ENCODE measurements at regions not wholly inside any gene's neighbourhood (a gene's known extent, or its start where the extent isn't known, plus 50 kb on each side); places are given as distances from the start of the nearest gene placed in this dataset.

DNA sequence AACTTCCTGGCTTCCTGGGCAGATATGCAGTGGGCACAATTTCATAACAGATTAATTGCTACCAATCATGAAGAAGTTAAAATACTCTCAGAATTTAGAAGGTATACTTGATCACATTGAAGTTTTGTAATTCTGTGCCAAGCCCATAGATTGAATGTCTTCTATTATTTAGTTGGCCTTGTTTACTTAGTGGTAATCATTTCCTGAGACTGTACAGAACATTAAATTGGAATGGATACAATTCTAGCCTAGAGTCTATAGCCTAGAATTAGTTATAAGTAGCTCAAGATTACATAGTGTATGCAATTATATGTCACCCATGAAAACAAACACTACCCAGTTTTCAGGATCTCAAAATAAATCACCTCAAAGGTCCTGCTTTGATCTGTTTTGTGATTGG is 615.8 kb downstream of the XIRP2 start:
- ATAC-seq = no peak
- TF ChIP-seq TOX (CRISPR knock-in tag; IDR thresholded peaks at IDR 0.05; ENCODE audit: borderline replicate concordance) = no peak
- TF ChIP-seq PPARA (CRISPR knock-in tag; IDR thresholded peaks at IDR 0.05; ENCODE audit: borderline replicate concordance) = no peak

- ATAC-seq = no peak
- TF ChIP-seq ZNF565 (CRISPR knock-in tag; conservative IDR thresholded peaks at IDR 0.05; ENCODE audit: low read depth) (no peak), PPARA (CRISPR knock-in tag; IDR thresholded peaks at IDR 0.05; ENCODE audit: borderline replicate concordance) (no peak), OSR1 (CRISPR knock-in tag; IDR thresholded peaks at IDR 0.05) (no peak), CSRNP3 (CRISPR knock-in tag; IDR thresholded peaks at IDR 0.05) (no peak), TSHZ2 (CRISPR knock-in tag; IDR thresholded peaks at IDR 0.05) (no peak), ESRRG (CRISPR knock-in tag; IDR thresholded peaks at IDR 0.05) (no peak), ZFP30 (CRISPR knock-in tag; IDR thresholded peaks at IDR 0.05) (no peak), RARB (CRISPR knock-in tag; IDR thresholded peaks at IDR 0.05) (no peak), ZNF8 (CRISPR knock-in tag; IDR thresholded peaks at IDR 0.05) (no peak), BACH2 (CRISPR knock-in tag; IDR thresholded peaks at IDR 0.05; ENCODE audit: borderline replicate concordance) (no peak), TCF4 (CRISPR knock-in tag; IDR thresholded peaks at IDR 0.05; ENCODE audit: borderline replicate concordance) (no peak), GLIS3 (CRISPR knock-in tag; IDR thresholded peaks at IDR 0.05) (no peak), PATZ1 (CRISPR knock-in tag; IDR thresholded peaks at IDR 0.05; ENCODE audit: borderline replicate concordance) (no peak), TOX (CRISPR knock-in tag; IDR thresholded peaks at IDR 0.05; ENCODE audit: borderline replicate concordance) (no peak), ARNTL (CRISPR knock-in tag; IDR thresholded peaks at IDR 0.05; ENCODE audit: borderline replicate concordance, low read depth) (no peak), ISL1 (CRISPR knock-in tag; IDR thresholded peaks at IDR 0.05) (no peak), POU6F1 (CRISPR knock-in tag; IDR thresholded peaks at IDR 0.05; ENCODE audit: borderline replicate concordance, low read depth) (no peak), ZFP3 (CRISPR knock-in tag; IDR thresholded peaks at IDR 0.05) (no peak), ZC3H10 (CRISPR knock-in tag; IDR thresholded peaks at IDR 0.05) (no peak)
- TF ChIP-seq, protein P1, sequence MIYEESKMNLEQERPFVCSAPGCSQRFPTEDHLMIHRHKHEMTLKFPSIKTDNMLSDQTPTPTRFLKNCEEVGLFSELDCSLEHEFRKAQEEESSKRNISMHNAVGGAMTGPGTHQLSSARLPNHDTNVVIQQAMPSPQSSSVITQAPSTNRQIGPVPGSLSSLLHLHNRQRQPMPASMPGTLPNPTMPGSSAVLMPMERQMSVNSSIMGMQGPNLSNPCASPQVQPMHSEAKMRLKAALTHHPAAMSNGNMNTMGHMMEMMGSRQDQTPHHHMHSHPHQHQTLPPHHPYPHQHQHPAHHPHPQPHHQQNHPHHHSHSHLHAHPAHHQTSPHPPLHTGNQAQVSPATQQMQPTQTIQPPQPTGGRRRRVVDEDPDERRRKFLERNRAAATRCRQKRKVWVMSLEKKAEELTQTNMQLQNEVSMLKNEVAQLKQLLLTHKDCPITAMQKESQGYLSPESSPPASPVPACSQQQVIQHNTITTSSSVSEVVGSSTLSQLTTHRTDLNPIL (CRISPR knock-in tag; IDR thresholded peaks at IDR 0.05; ENCODE audit: low read depth) = no peak
These were observed 613.3 kb downstream of the XIRP2 start for GRCh38 chr2:167501618-167502017.

- no peak for ATAC-seq
- TF ChIP-seq PATZ1 (CRISPR knock-in tag; IDR thresholded peaks at IDR 0.05; ENCODE audit: borderline replicate concordance) (no peak), POU6F1 (CRISPR knock-in tag; IDR thresholded peaks at IDR 0.05; ENCODE audit: borderline replicate concordance, low read depth) (no peak), TCF4 (CRISPR knock-in tag; IDR thresholded peaks at IDR 0.05; ENCODE audit: borderline replicate concordance) (no peak), TOX (CRISPR knock-in tag; IDR thresholded peaks at IDR 0.05; ENCODE audit: borderline replicate concordance) (no peak), CSRNP3 (CRISPR knock-in tag; IDR thresholded peaks at IDR 0.05) (no peak), GLIS3 (CRISPR knock-in tag; IDR thresholded peaks at IDR 0.05) (no peak), ARNTL (CRISPR knock-in tag; IDR thresholded peaks at IDR 0.05; ENCODE audit: borderline replicate concordance, low read depth) (no peak), PPARA (CRISPR knock-in tag; IDR thresholded peaks at IDR 0.05; ENCODE audit: borderline replicate concordance) (no peak), ZNF70 (CRISPR knock-in tag; IDR thresholded peaks at IDR 0.05) (no peak), ESRRG (CRISPR knock-in tag; IDR thresholded peaks at IDR 0.05) (no peak), ZFP3 (CRISPR knock-in tag; IDR thresholded peaks at IDR 0.05) (no peak)
- TF ChIP-seq, protein P1 (CRISPR knock-in tag; IDR thresholded peaks at IDR 0.05; ENCODE audit: low read depth) = no peak
These were observed 605.6 kb downstream of the XIRP2 start for GRCh38 chr2:167493862-167494261.

All from SK-N-SH treated with all-trans-retinoic acid at 6 μM for 48 hours (cell line).